Nephron (organoid): ENCODE measurements at regions not wholly inside any gene's neighbourhood (a gene's known extent, or its start where the extent isn't known, plus 50 kb on each side); places are given as distances from the start of the nearest gene placed in this dataset.

Experiments
- H3K27ac Mint-ChIP-seq, 3 experiments: 2 replicates each; pipeline ENCODE4 v1.8.0; 2020; ENCODE audit warnings: mixed read lengths in 3 of 3, mild to moderate bottlenecking in 2 of 3, moderate library complexity in 1 of 3
- H3K27me3 Mint-ChIP-seq: 2 replicates; pipeline ENCODE4 v1.8.0; 2021; ENCODE audit warnings: low read depth, mild to moderate bottlenecking, moderate library complexity, mixed read lengths
- H3K36me3 Mint-ChIP-seq: 2 replicates; pipeline ENCODE4 v1.8.0; 2020; ENCODE audit warnings: low read depth, mixed read lengths
- H3K4me1 Mint-ChIP-seq: 2 replicates; pipeline ENCODE4 v1.8.0; 2020; ENCODE audit warnings: mixed read lengths
- H3K4me3 Mint-ChIP-seq, 3 experiments: 2 replicates each; pipeline ENCODE4 v1.8.0; 2020; ENCODE audit warnings: mild to moderate bottlenecking in 3 of 3, mixed read lengths in 3 of 3, moderate library complexity in 2 of 3
- H3K9me3 Mint-ChIP-seq: 2 replicates; pipeline ENCODE4 v1.8.0; 2020; ENCODE audit warnings: mixed read lengths
- CTCF ChIP-seq, 3 experiments: fragments of 200-600 bp; sonication (generic); IDR thresholded peaks; one replicate each; pipeline ENCODE4 v1.5.0; 2021; ENCODE audit warnings: antibody characterized with exemption in 3 of 3; ENCODE audit not compliant: unreplicated experiment in 3 of 3

GRCh38 chr4:119696963-119697362 is 68.4 kb upstream of the PDE5A start:
- Mint-ChIP-seq H3K4me1 (peaks cover 10% of the 10 kb centered on the region), H3K4me3 (no peak overlapping the region)

GRCh38 chr4:119695216-119695615 is 66.6 kb upstream of the PDE5A start:
- H3K27me3 Mint-ChIP-seq: no peaks in the 10 kb centered on the region
- no peak overlapping the region for H3K27ac Mint-ChIP-seq
- H3K36me3 Mint-ChIP-seq: peaks cover 2% of the 10 kb centered on the region
- H3K4me3 Mint-ChIP-seq: no peak overlapping the region
- TF ChIP-seq CTCF (IDR thresholded peaks at IDR 0.05; ENCODE audit: unreplicated experiment in 3 of 3): no peak
- H3K9me3 Mint-ChIP-seq: peaks cover 20% of the 10 kb centered on the region
- peaks cover 10% of the 10 kb centered on the region for H3K4me1 Mint-ChIP-seq

More at GRCh38 chr4:119696963-119697362, 68.4 kb upstream of the PDE5A start:
- H3K27ac Mint-ChIP-seq: no peak overlapping the region
- TF ChIP-seq CTCF (IDR thresholded peaks at IDR 0.05; ENCODE audit: unreplicated experiment in 3 of 3): no peak
- H3K27me3 Mint-ChIP-seq: no peaks in the 10 kb centered on the region
- no peaks in the 10 kb centered on the region for H3K36me3 Mint-ChIP-seq
- H3K9me3 Mint-ChIP-seq: peaks cover 8% of the 10 kb centered on the region

GRCh38 chr4:119693126-119693525 is 64.5 kb upstream of the PDE5A start:
- Mint-ChIP-seq H3K4me1 (peaks cover 17% of the 10 kb centered on the region), H3K36me3 (peaks cover 3% of the 10 kb centered on the region), H3K27me3 (no peaks in the 10 kb centered on the region), H3K9me3 (peaks cover 19% of the 10 kb centered on the region), H3K4me3 (peak overlapping the region in 2 of 3 experiments; percentile 49 to 61), H3K27ac (peak overlapping the region; percentile 75 to 91 (median 88))
- no peak for TF ChIP-seq CTCF (IDR thresholded peaks at IDR 0.05; ENCODE audit: unreplicated experiment in 3 of 3)

- Mint-ChIP-seq H3K9me3 (peaks cover 17% of the 10 kb centered on the region), H3K27me3 (no peaks in the 10 kb centered on the region), H3K27ac (peak overlapping the region in 2 of 3 experiments; percentile 72 to 88), H3K4me3 (no peak overlapping the region), H3K4me1 (peaks cover 17% of the 10 kb centered on the region), H3K36me3 (peaks cover 3% of the 10 kb centered on the region)
- no peak for TF ChIP-seq CTCF (IDR thresholded peaks at IDR 0.05; ENCODE audit: unreplicated experiment in 3 of 3)
Observed at GRCh38 chr4:119692001-119692400, 63.4 kb upstream of the PDE5A start.

- H3K4me3 Mint-ChIP-seq: no peak overlapping the region
- no peaks in the 10 kb centered on the region for H3K27me3 Mint-ChIP-seq
- H3K36me3 Mint-ChIP-seq: peaks cover 3% of the 10 kb centered on the region
- H3K9me3 Mint-ChIP-seq: peaks cover 17% of the 10 kb centered on the region
- no peak for TF ChIP-seq CTCF (IDR thresholded peaks at IDR 0.05; ENCODE audit: unreplicated experiment in 3 of 3)
- peak overlapping the region in 2 of 3 experiments; percentile 10 to 20 for H3K27ac Mint-ChIP-seq
- peaks cover 17% of the 10 kb centered on the region for H3K4me1 Mint-ChIP-seq
Observed at GRCh38 chr4:119690871-119691270, 62.3 kb upstream of the PDE5A start.

- TF ChIP-seq CTCF (IDR thresholded peaks at IDR 0.05; ENCODE audit: unreplicated experiment in 3 of 3): no peak
- Mint-ChIP-seq H3K4me3 (no peak overlapping the region), H3K4me1 (peaks cover 31% of the 10 kb centered on the region), H3K27me3 (no peaks in the 10 kb centered on the region), H3K9me3 (peaks cover 17% of the 10 kb centered on the region), H3K27ac (peak overlapping the region; percentile 2 to 82 (median 79)), H3K36me3 (peaks cover 3% of the 10 kb centered on the region)
Observed at GRCh38 chr4:119688446-119688845, 59.8 kb upstream of the PDE5A start.
